Activated T-cell treated with anti-CD3 and anti-CD28 coated beads, Interleukin-2, amount 50 U/mL, for 4 hours (primary cell): ENCODE measurements at regions not wholly inside any gene's neighbourhood (a gene's known extent, or its start where the extent isn't known, plus 50 kb on each side); places are given as distances from the start of the nearest gene placed in this dataset.

Source experiments
- ATAC-seq, 2 donors: fragments of 200-7000 bp; cut with Tn5 transposase; one replicate each; pipeline ENCODE4 v1.10.0; 2021
- DNase-seq: peaks from one replicate; pipeline ENCODE4 v3.0.0-alpha.2; 2020
- H3K27me3 Mint-ChIP-seq: one replicate; pipeline ENCODE4 v1.8.0; 2021; ENCODE audit warnings: low read depth, mixed read lengths
- H3K36me3 Mint-ChIP-seq: one replicate; pipeline ENCODE4 v1.8.0; 2022; ENCODE audit warnings: mixed read lengths; ENCODE audit not compliant: insufficient read depth
- H3K4me1 Mint-ChIP-seq: one replicate; pipeline ENCODE4 v1.8.0; 2021; ENCODE audit warnings: low read depth, mixed read lengths
- H3K4me3 Mint-ChIP-seq: one replicate; pipeline ENCODE4 v1.8.0; 2021; ENCODE audit warnings: mild to moderate bottlenecking, moderate library complexity, mixed read lengths
- H3K9me3 Mint-ChIP-seq: one replicate; pipeline ENCODE4 v1.8.0; 2021; ENCODE audit warnings: mixed read lengths

DNA sequence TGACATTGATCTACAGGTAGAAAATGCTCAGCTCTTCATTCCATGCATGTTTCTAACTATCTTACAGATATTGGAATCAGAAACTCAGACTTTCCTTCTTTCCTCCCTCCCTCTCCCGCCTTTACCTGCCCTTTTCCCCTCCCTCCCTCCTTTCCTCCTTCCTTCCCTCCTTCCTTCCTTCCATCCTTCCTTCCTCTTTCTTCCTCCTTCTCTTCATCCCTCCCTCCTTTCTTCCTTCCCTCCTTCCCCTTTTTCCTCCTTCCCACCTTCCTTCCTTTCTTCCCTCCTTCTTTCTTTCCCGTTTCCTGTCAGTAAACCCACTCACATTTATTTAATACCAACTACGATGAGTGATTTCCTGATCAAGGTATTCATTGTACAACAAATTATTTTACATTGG, 113.4 kb upstream of the IRS2 start:
- DNase-seq (no peak), ATAC-seq (no peak)
- Mint-ChIP-seq H3K4me1 (no peaks in the 10 kb centered on the region), H3K27me3 (peaks cover 5% of the 10 kb centered on the region), H3K4me3 (no peak overlapping the region), H3K36me3 (no peaks in the 10 kb centered on the region), H3K9me3 (no peaks in the 10 kb centered on the region)

DNA sequence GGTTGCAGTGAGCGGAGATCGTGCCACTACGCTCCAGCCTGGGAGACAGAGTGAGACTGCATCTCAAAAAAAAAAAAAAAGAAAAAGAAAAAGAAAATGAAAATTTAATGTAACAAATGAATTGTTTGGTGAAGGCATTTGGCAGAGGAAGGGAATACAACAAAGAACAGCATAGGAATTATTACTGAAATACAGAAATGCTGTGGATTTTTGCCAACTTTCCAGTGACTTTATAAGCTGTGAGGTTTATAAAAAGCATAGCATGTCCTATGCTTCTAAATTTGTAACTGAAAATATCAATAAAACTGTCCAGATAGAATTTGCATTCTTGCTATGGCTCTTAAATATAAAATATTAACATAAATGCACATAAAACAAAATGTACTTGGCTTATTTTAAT, 112.9 kb upstream of the IRS2 start:
- ATAC-seq: no peak
- Mint-ChIP-seq H3K4me1 (no peaks in the 10 kb centered on the region), H3K4me3 (no peak overlapping the region), H3K36me3 (no peaks in the 10 kb centered on the region), H3K27me3 (peaks cover 5% of the 10 kb centered on the region), H3K9me3 (no peaks in the 10 kb centered on the region)
- DNase-seq: no peak

DNA sequence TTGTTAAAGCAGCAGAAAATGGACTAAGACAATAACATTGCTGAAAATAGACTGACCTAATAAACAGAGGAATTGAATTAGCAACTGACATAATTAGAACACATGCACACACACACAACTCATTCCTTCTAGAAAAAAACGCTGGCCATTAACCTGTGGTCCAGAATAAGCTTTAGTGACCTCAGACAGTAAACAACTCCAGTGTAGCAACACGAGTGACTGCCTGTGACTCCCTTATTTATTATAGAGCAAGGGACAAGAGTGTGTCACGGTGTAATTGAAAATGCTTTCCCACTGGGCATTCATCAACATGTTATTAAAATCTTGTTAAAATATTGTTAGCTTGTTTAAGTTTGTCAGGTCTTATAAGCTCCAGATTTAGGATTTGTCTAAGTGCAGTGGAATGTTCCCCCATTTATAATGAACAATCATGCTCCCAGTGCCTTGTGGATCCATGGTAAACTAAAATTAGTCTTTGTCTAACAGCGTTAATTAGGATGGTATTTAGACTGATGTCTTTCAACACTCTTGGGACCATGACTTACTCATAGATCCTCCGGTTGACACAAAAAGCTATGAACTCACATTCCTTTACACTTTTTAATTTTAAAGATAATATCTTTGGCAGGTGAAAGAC, 111.7 kb upstream of the IRS2 start:
- Mint-ChIP-seq H3K9me3 (no peaks in the 10 kb centered on the region), H3K4me1 (no peaks in the 10 kb centered on the region), H3K27me3 (peaks cover 5% of the 10 kb centered on the region), H3K36me3 (no peaks in the 10 kb centered on the region), H3K4me3 (no peak overlapping the region)
- DNase-seq (no peak), ATAC-seq (no peak)

DNA sequence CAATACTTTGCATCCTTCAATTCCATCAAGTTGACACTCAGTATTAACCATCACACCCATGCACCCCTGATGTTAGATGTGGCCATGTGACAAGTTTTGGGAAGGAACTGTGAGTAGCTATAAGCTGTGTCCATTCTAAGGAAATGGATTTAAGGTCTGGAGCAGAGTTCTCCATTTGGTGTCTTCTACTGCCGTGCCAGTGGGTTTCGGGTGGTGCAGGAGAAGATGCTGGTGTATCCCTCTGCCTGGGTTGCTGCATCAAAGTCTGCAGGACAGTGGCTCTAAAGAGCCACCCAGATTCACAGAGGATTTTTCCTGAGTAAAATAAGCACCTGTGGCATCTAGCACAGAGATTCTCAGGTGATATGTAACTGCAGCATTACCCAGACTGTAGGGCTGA, 105.7 kb upstream of the IRS2 start:
- Mint-ChIP-seq H3K4me3 (no peak overlapping the region), H3K36me3 (no peaks in the 10 kb centered on the region), H3K9me3 (peaks cover 3% of the 10 kb centered on the region), H3K27me3 (peaks cover 5% of the 10 kb centered on the region), H3K4me1 (no peaks in the 10 kb centered on the region)
- ATAC-seq (no peak), DNase-seq (no peak)

DNA sequence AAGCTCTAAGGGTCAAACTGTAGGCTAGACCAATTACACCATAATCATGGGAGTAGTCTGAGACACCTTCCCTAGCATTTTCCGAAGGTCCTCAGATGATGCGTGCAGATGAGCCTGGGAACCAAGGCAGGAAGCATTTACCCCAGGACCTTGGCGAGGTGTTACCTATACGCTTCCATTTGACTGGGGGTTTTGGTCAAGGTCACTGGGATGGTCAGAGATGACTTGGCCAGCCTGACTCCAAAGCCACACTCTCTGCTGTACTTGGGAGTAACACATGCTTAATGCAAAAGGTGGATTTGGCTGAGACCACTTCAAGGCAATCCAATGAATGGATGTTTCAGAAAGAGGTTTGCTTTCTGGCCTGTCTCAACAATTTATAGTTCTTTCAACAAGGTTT, 98.9 kb upstream of the IRS2 start:
- DNase-seq: no peak
- H3K36me3 Mint-ChIP-seq: no peaks in the 10 kb centered on the region
- H3K4me1 Mint-ChIP-seq: no peaks in the 10 kb centered on the region
- H3K27me3 Mint-ChIP-seq: peaks cover 2% of the 10 kb centered on the region
- no peak overlapping the region for H3K4me3 Mint-ChIP-seq
- peaks cover 3% of the 10 kb centered on the region for H3K9me3 Mint-ChIP-seq
- no peak for ATAC-seq

DNA sequence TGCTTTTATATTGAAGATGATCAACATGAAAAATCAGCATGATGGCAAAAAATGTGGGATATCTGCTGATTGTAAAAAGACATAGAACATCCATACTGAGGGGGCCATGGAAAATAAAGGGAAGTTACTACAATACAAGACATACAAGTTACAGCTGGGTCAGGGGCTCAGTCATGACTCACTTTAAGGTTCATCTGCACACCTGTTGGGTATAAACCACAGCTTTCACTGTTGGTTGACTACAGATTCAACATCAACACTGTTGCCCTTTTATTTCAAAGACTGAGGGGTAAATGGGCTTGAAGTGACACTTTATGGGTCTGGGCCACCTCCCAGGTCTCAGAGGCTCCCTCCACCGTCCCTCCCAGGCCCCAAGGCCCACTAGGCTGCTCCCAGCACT, 98.1 kb upstream of the IRS2 start:
- no peaks in the 10 kb centered on the region for H3K36me3 Mint-ChIP-seq
- DNase-seq (no peak), ATAC-seq (no peak)
- H3K4me1 Mint-ChIP-seq: no peaks in the 10 kb centered on the region
- H3K9me3 Mint-ChIP-seq: peaks cover 2% of the 10 kb centered on the region
- H3K4me3 Mint-ChIP-seq: no peak overlapping the region
- H3K27me3 Mint-ChIP-seq: peaks cover 2% of the 10 kb centered on the region

DNA sequence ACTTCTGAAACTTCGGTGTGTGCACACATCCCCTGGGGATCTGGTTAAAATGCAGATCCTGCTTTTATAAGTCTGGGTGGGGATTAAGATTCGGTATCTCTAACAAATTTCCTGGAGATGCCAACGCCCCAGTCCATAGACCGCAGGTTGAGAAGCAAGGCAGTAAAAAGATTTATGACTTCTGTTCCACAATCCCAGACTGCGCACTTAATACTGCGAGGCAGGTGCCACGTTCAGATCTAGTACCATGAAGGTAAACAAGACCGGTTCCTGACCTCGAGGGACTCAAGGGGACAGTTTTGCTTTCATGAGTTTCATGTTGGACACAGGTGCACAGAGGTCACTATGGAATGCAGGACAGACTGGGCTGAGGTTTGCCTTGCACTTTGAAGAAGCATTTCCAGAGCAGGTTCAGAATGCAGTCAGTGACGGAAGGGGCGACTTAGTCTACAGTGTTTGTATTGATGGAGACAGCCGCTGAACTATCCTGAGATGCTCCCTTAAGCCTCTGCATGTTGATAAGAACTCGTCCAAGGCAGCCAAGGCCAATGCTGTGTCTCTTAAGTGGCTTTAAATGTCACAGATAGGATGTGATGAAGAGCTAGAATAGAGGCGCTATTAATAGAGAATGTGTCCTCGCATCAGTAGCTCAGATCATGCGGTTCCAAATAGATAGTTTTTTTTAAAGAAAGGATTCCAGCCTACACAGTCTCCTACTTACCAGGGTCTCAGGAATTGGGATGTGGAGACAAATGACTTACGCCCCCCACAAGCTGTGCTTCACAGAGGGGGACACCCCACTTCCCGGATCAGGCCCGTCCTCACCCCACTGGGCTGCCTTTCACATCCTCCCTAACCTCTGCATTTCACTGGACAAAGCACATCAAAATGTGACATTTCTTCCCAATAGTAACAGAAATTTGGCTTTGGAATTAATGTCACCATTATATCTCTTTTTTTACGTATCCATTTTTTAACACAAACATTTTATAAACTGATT, 97.1 kb upstream of the IRS2 start:
- Mint-ChIP-seq H3K4me3 (no peak overlapping the region), H3K27me3 (peaks cover 6% of the 10 kb centered on the region), H3K4me1 (no peaks in the 10 kb centered on the region), H3K9me3 (no peaks in the 10 kb centered on the region), H3K36me3 (no peaks in the 10 kb centered on the region)
- ATAC-seq: no peak
- no peak for DNase-seq

DNA sequence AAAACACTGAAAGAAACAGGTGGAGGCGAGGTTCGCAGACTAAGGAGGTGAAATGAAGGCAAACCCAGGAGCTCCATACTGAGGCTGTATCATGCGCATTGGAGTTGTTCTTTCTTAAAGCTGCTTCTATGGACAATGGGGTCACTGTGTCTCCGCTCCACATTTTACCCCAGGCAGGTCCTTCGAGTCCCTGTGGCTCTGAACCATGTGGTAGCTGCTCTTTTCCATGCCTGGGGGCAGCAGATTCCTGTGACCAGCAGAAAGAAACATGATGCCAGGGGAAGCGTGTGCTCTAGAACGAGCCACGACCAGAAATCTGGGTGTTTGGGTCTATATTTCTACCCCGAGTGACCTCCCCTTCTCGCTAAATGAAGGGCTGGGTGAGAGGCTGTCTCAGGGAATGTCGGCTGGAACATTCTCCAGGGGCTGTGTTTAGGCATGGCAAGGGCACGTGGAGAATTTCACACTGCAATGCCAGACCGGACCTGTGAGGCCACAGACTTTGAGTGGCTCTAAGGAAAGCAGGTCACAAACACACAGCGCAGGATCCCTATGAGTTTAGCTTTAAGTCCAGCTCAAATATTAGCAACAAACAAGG, 95.7 kb upstream of the IRS2 start:
- no peak for DNase-seq
- peaks cover 11% of the 10 kb centered on the region for H3K27me3 Mint-ChIP-seq
- H3K9me3 Mint-ChIP-seq: no peaks in the 10 kb centered on the region
- no peaks in the 10 kb centered on the region for H3K4me1 Mint-ChIP-seq
- no peak for ATAC-seq
- no peaks in the 10 kb centered on the region for H3K36me3 Mint-ChIP-seq
- H3K4me3 Mint-ChIP-seq: no peak overlapping the region

DNA sequence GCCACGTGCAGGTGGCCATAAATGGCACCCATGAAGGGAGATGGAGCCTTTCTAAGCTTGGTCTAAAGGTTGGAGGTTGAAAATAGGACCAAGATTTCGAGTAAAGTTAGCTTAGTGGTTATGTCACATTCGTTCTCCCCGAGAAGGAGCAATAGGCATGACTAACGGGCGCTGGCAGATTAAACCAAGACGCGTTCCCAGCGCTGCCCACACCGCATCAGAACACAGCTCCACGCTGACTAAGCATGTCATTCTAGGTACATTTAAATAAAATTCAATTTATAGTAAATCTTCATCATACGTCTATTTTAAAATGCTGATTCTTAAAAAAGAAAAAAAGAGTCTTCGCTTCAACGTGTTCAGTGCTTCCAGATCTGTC, 95.0 kb upstream of the IRS2 start:
- no peak overlapping the region for H3K4me3 Mint-ChIP-seq
- H3K4me1 Mint-ChIP-seq: no peaks in the 10 kb centered on the region
- H3K9me3 Mint-ChIP-seq: no peaks in the 10 kb centered on the region
- ATAC-seq (no peak), DNase-seq (no peak)
- no peaks in the 10 kb centered on the region for H3K36me3 Mint-ChIP-seq
- peaks cover 11% of the 10 kb centered on the region for H3K27me3 Mint-ChIP-seq

DNA sequence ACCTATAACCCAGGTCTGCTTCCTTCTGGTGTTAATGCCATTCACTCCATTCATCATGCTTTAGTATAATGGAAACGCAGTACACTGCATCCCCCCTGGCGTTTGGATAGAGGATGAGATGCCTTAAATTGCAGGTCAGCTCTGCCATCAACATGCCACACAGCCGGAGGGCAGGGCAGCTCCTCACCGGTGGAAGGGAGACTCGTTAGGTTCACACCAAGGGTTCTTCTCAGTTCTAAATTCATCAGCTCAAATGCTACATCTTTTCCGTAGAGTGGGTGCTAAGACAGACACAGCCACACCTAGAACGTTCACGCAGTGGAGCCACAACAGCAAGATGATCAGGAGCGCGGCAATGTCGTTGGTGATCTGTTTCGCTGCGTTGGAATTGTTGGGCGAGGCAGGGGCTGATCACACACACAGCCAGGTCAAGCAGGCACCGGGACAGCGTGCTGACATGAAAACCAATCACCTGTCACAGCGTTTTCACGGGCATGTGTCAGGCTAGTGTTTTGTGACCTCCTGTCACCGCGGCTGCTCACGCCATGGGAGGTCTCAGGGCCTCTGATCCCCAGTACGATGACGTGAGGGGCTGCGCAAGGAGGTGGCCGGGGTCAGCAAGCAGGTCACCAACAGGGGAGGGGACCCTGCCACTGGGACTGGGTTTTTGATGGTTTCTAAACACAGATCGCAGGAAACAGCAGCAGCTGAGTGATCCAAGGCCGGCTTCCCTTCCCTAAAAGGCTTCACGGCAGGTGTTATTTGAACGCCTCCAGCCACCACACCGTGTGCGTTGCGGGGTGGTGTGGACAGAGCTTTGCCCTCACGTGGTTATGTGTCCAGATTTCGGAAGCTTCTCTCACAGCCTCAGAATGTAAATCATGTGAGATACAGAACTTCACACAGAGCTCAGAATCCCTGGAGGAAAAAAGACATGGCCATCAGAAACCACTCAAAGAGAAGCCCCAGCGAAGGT, 94.3 kb upstream of the IRS2 start:
- H3K9me3 Mint-ChIP-seq: no peaks in the 10 kb centered on the region
- no peaks in the 10 kb centered on the region for H3K36me3 Mint-ChIP-seq
- no peak for DNase-seq
- H3K4me3 Mint-ChIP-seq: no peak overlapping the region
- H3K4me1 Mint-ChIP-seq: no peaks in the 10 kb centered on the region
- peaks cover 11% of the 10 kb centered on the region for H3K27me3 Mint-ChIP-seq
- ATAC-seq: no peak

DNA sequence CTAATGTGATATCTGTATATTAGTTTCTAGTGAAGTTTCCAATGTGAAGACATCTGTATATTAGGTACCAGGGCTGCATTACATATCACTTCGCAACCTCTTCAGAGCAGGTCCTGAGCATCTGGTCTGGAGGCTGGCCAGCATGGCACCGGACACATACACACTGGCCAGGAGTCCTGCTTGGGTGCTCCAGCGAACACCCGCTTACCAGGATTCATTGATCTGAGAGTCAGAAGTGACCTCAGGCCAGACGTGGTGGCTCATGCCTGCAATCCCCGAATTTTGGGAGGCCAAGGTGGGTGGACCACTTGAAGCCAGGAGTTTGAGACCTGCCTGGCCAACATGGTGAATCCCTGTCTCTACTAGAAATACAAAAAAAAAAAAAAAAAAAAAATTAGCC, 93.0 kb upstream of the IRS2 start:
- no peaks in the 10 kb centered on the region for H3K4me1 Mint-ChIP-seq

DNA sequence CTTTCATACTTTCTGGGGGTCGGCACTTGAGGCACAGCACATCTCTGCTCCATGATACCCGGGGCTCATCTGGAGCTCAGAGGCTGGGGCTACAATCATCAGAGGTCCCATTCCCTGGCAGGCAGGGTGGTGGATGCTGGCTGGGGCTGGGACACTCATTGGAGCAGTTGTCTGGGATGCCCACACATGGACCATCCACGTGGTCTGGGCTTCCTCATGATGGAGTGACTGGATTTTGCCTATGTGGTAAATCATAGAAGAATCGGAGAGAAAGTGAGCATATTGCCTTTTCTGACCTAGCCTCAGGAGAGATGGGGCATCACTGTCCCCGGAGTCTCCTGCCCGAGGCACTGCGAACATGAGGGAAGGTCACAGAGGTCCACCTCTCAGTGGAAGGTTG, 91.4 kb upstream of the IRS2 start:
- Mint-ChIP-seq H3K4me3 (no peak overlapping the region), H3K27me3 (peaks cover 14% of the 10 kb centered on the region), H3K36me3 (no peaks in the 10 kb centered on the region), H3K4me1 (no peaks in the 10 kb centered on the region), H3K9me3 (no peaks in the 10 kb centered on the region)
- no peak for ATAC-seq
- no peak for DNase-seq

More for the DNA sequence above, 93.0 kb upstream of the IRS2 start:
- no peak for DNase-seq
- no peak for ATAC-seq
- H3K4me3 Mint-ChIP-seq: no peak overlapping the region
- H3K27me3 Mint-ChIP-seq: peaks cover 11% of the 10 kb centered on the region
- H3K36me3 Mint-ChIP-seq: no peaks in the 10 kb centered on the region
- H3K9me3 Mint-ChIP-seq: no peaks in the 10 kb centered on the region

DNA sequence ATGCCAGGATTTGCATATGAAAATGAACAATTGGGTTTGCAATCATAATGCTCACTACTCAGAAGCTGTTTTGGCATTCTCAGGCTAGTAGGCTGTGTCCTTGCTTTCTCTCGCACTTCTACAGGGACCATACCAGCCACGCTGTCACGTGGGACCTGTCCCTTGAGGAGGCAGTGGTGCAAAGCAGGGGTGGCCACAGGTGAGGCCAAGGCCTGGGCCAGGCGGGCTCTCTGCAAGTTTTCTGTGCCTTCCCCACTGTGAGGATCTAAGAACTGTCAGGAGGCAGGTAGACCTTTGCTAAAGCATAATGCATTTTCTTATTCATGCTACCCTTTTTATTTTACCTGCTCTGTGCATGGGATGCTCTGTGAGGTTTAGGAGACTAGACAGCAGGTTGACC, 89.4 kb upstream of the IRS2 start:
- H3K4me3 Mint-ChIP-seq: no peak overlapping the region
- ATAC-seq (no peak), DNase-seq (no peak)
- no peaks in the 10 kb centered on the region for H3K4me1 Mint-ChIP-seq
- H3K27me3 Mint-ChIP-seq: peaks cover 18% of the 10 kb centered on the region
- H3K9me3 Mint-ChIP-seq: no peaks in the 10 kb centered on the region
- H3K36me3 Mint-ChIP-seq: no peaks in the 10 kb centered on the region
